Neural cell (in vitro differentiated cells): ENCODE measurements at regions not wholly inside any gene's neighbourhood (a gene's known extent, or its start where the extent isn't known, plus 50 kb on each side); places are given as distances from the start of the nearest gene placed in this dataset.

Experiments used
- H2AFZ ChIP-seq: fragments of 200-600, 300-800 bp; sonication (generic), shearing (Covaris generic); 2 replicates; pipeline ENCODE4 v1.6.0; 2014; ENCODE audit warnings: low read depth, mild to moderate bottlenecking, antibody characterized with exemption, low read length, moderate library complexity
- H3F3A ChIP-seq: fragments of 200-600 bp; shearing (Covaris generic); 2 replicates; pipeline ENCODE4 v1.6.1; 2016; ENCODE audit warnings: mild to moderate bottlenecking, moderate library complexity, mixed read lengths, antibody characterized with exemption, low read length; ENCODE audit not compliant: insufficient read depth, poor library complexity, severe bottlenecking
- H3K27ac ChIP-seq: fragments of 200-600, 300-800 bp; sonication (generic), shearing (Covaris generic); 2 replicates; pipeline ENCODE4 v1.5.1; 2014; ENCODE audit warnings: mild to moderate bottlenecking, low read length, moderate library complexity
- H3K27me3 ChIP-seq: fragments of 300-800, 200-600 bp; sonication (generic), shearing (Covaris generic); 2 replicates; pipeline ENCODE4 v1.6.0; 2014; ENCODE audit warnings: mild to moderate bottlenecking, low read depth, low read length, moderate library complexity; ENCODE audit not compliant: insufficient read depth
- H3K36me3 ChIP-seq: fragments of 300-800, 200-600 bp; sonication (generic), shearing (Covaris generic); 2 replicates; pipeline ENCODE4 v1.5.1; 2014; ENCODE audit warnings: mild to moderate bottlenecking, antibody characterized with exemption, low read length, moderate library complexity; ENCODE audit not compliant: insufficient read depth
- H3K4me2 ChIP-seq: fragments of 300-800, 200-600 bp; sonication (generic), shearing (Covaris generic); 2 replicates; pipeline ENCODE4 v1.6.0; 2014; ENCODE audit warnings: mild to moderate bottlenecking, low read length
- H3K4me3 ChIP-seq: fragments of 300-800, 200-600 bp; sonication (generic), shearing (Covaris generic); 2 replicates; pipeline ENCODE4 v1.5.1; 2014; ENCODE audit warnings: mild to moderate bottlenecking, low read length, moderate library complexity
- H3K79me2 ChIP-seq: fragments of 200-600 bp; shearing (Covaris generic); replicated peaks from 2 replicates; pipeline ENCODE4 v1.6.0; 2014; ENCODE audit warnings: mild to moderate bottlenecking, low read length, moderate library complexity; ENCODE audit not compliant: insufficient read depth
- H3K9ac ChIP-seq: fragments of 300-800, 200-600 bp; sonication (generic), shearing (Covaris generic); 2 replicates; pipeline ENCODE4 v1.6.1; 2016; ENCODE audit warnings: mild to moderate bottlenecking, low read length, mixed read lengths
- H3K9me2 ChIP-seq: fragments of 200-600 bp; shearing (Covaris generic); 2 replicates; pipeline ENCODE4 v1.6.1; 2016; ENCODE audit warnings: mild to moderate bottlenecking, low read length, mixed read lengths; ENCODE audit not compliant: insufficient read depth
- H3K9me3 ChIP-seq: fragments of 200-600, 300-800 bp; sonication (generic), shearing (Covaris generic); 2 replicates; pipeline ENCODE4 v1.6.1; 2016; ENCODE audit warnings: mild to moderate bottlenecking, mixed run types, low read length, moderate library complexity, mixed read lengths
- H4K20me1 ChIP-seq: fragments of 200-600 bp; shearing (Covaris generic); 2 replicates; pipeline ENCODE4 v1.6.1; 2016; ENCODE audit warnings: mild to moderate bottlenecking, mixed run types; ENCODE audit not compliant: insufficient read depth
- EP300 ChIP-seq: fragments of 450-650 bp; conservative IDR thresholded peaks from 2 replicates; pipeline ENCODE4 v1.6.1; 2014; ENCODE audit warnings: antibody characterized with exemption, mild to moderate bottlenecking, moderate library complexity; ENCODE audit not compliant: poor library complexity, severe bottlenecking
- EZH2 ChIP-seq: fragments of 200-600, 300-800 bp; shearing (Covaris generic), sonication (generic); IDR thresholded peaks from 2 replicates; pipeline ENCODE4 v1.6.1; 2014; ENCODE audit warnings: antibody characterized with exemption, low read length, borderline replicate concordance, mild to moderate bottlenecking; ENCODE audit not compliant: insufficient read depth, poor library complexity, severe bottlenecking
- MXI1 ChIP-seq: fragments of 450-650 bp; conservative IDR thresholded peaks from 2 replicates; pipeline ENCODE4 v1.6.1; 2014; ENCODE audit warnings: antibody characterized with exemption, mild to moderate bottlenecking; ENCODE audit not compliant: poor library complexity, severe bottlenecking
- POLR2AphosphoS5 ChIP-seq: IDR thresholded peaks from 2 replicates; pipeline ENCODE4 v1.6.1; 2012
- RAD21 ChIP-seq: fragments of 450-650 bp; conservative IDR thresholded peaks from 2 replicates; pipeline ENCODE4 v1.6.1; 2014; ENCODE audit warnings: antibody characterized with exemption, mild to moderate bottlenecking, moderate library complexity
- SMC3 ChIP-seq: fragments of 450-650 bp; conservative IDR thresholded peaks from 2 replicates; pipeline ENCODE4 v1.6.1; 2014; ENCODE audit warnings: antibody characterized with exemption, mild to moderate bottlenecking, moderate library complexity; ENCODE audit not compliant: poor library complexity
- TAF1 ChIP-seq: IDR thresholded peaks from 2 replicates; pipeline ENCODE4 v1.6.1; 2012; ENCODE audit warnings: low read depth
- TF ChIP-seq, protein P1 (sequence below): IDR thresholded peaks from 2 replicates; pipeline ENCODE4 v1.6.1; 2012; ENCODE audit warnings: borderline replicate concordance
- TF ChIP-seq, protein P2 (sequence below): fragments of 450-650 bp; IDR thresholded peaks from 2 replicates; pipeline ENCODE4 v1.5.1; 2014; ENCODE audit warnings: antibody characterized with exemption, mild to moderate bottlenecking, moderate library complexity; ENCODE audit not compliant: poor library complexity, severe bottlenecking

DNA sequence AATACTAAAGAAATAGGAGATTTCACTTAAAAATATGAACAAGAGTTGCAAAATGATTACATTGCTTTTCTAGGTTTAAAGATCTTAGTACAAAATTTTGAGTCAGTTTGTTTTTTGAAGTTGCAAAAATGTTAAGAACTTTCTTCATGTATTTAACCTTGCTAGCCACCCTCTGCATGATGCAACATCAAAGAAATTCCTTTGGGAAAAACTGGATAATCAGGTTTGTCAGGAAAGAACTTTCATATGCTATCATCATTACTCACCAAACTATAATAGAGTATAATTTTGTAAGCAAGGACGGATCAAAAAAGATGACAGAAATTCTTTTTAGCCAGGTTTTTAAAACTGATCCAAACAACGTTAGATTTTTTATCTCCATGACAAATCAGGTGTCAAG is 116.9 kb upstream of the MRPS30 start:
- no peak overlapping the region for H3K9ac ChIP-seq
- no peaks in the 10 kb centered on the region for H3K36me3 ChIP-seq
- TF ChIP-seq SMC3: no peak
- TF ChIP-seq RAD21: no peak
- no peak for TF ChIP-seq MXI1
- TF ChIP-seq EZH2: no peak
- TF ChIP-seq, protein P1, sequence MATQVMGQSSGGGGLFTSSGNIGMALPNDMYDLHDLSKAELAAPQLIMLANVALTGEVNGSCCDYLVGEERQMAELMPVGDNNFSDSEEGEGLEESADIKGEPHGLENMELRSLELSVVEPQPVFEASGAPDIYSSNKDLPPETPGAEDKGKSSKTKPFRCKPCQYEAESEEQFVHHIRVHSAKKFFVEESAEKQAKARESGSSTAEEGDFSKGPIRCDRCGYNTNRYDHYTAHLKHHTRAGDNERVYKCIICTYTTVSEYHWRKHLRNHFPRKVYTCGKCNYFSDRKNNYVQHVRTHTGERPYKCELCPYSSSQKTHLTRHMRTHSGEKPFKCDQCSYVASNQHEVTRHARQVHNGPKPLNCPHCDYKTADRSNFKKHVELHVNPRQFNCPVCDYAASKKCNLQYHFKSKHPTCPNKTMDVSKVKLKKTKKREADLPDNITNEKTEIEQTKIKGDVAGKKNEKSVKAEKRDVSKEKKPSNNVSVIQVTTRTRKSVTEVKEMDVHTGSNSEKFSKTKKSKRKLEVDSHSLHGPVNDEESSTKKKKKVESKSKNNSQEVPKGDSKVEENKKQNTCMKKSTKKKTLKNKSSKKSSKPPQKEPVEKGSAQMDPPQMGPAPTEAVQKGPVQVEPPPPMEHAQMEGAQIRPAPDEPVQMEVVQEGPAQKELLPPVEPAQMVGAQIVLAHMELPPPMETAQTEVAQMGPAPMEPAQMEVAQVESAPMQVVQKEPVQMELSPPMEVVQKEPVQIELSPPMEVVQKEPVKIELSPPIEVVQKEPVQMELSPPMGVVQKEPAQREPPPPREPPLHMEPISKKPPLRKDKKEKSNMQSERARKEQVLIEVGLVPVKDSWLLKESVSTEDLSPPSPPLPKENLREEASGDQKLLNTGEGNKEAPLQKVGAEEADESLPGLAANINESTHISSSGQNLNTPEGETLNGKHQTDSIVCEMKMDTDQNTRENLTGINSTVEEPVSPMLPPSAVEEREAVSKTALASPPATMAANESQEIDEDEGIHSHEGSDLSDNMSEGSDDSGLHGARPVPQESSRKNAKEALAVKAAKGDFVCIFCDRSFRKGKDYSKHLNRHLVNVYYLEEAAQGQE: no peak
- TF ChIP-seq POLR2AphosphoS5: no peak
- TF ChIP-seq, protein P2, sequence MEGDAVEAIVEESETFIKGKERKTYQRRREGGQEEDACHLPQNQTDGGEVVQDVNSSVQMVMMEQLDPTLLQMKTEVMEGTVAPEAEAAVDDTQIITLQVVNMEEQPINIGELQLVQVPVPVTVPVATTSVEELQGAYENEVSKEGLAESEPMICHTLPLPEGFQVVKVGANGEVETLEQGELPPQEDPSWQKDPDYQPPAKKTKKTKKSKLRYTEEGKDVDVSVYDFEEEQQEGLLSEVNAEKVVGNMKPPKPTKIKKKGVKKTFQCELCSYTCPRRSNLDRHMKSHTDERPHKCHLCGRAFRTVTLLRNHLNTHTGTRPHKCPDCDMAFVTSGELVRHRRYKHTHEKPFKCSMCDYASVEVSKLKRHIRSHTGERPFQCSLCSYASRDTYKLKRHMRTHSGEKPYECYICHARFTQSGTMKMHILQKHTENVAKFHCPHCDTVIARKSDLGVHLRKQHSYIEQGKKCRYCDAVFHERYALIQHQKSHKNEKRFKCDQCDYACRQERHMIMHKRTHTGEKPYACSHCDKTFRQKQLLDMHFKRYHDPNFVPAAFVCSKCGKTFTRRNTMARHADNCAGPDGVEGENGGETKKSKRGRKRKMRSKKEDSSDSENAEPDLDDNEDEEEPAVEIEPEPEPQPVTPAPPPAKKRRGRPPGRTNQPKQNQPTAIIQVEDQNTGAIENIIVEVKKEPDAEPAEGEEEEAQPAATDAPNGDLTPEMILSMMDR: no peak
- TF ChIP-seq TAF1: no peak
- TF ChIP-seq EP300: no peak
- H3K4me3 ChIP-seq: no peak overlapping the region
- H3K27ac ChIP-seq: no peak overlapping the region
- H2AFZ ChIP-seq: no peak overlapping the region
- H3K9me3 ChIP-seq: no peaks in the 10 kb centered on the region
- H3K27me3 ChIP-seq: no peaks in the 10 kb centered on the region
- H3K79me2 ChIP-seq: no peaks in the 10 kb centered on the region
- no peak overlapping the region for H3K4me2 ChIP-seq
- H3K9me2 ChIP-seq: no peaks in the 10 kb centered on the region
- no peaks in the 10 kb centered on the region for H4K20me1 ChIP-seq
- no peaks in the 10 kb centered on the region for H3F3A ChIP-seq

DNA sequence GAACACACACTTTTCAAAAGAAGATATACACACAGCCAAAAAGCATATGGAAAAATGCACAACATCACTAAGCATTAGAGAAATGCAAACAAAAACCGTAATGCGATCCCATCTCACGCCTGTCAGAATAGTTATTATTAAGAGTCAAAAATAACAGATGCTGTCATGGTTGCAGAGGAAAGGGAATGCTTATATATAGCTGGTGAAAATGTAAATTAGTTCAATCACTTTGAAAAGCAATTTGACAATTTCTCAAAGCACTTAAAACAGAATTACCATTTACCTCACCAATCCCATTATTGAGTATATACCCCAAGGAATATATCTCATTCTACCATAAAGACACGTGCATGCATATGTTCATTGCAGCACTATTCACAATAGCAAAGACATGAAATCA is 126.8 kb upstream of the MRPS30 start:
- Histone ChIP-seq H2AFZ (no peak overlapping the region), H3K9me2 (no peaks in the 10 kb centered on the region), H3K4me3 (peak overlapping the region; percentile 24), H3K27ac (peak overlapping the region; percentile 70), H3K9me3 (no peaks in the 10 kb centered on the region), H3F3A (no peaks in the 10 kb centered on the region), H3K9ac (no peak overlapping the region), H4K20me1 (no peaks in the 10 kb centered on the region), H3K4me2 (no peak overlapping the region), H3K36me3 (no peaks in the 10 kb centered on the region), H3K79me2 (no peaks in the 10 kb centered on the region), H3K27me3 (no peaks in the 10 kb centered on the region)
- TF ChIP-seq EZH2 (no peak), SMC3 (no peak), EP300 (peak; percentile 94), RAD21 (no peak), TAF1 (no peak), MXI1 (no peak), POLR2AphosphoS5 (peak; percentile 64)
- TF ChIP-seq, protein P1: no peak
- TF ChIP-seq, protein P2: no peak
